ENCODE measurements at regions not wholly inside any gene's neighbourhood (a gene's known extent, or its start where the extent isn't known, plus 50 kb on each side); places are given as distances from the start of the nearest gene placed in this dataset.

DNA sequence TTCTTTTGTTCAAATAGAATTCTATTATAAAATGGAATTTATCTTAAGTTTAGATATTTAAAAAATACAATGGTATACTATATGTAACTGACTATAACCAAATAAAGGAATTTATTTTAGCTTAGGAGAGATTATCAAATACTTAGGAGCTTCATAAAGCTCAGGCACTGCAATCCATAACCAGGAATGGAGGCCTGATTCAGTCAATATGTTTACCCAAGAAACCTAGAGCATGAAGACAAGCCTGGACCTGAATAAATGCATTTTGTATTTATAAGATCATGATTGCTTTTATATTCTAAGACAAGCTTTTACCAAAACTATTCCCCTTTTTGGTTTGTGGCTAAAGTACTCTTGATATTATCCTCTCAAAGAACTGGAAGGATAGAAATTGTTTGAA is 742.6 kb downstream of the FAT4 start:
- no peak for DNase-seq

GRCh38 chr4:126058596-126058995 is 743.8 kb downstream of the FAT4 start:
- no peak for DNase-seq

DNA sequence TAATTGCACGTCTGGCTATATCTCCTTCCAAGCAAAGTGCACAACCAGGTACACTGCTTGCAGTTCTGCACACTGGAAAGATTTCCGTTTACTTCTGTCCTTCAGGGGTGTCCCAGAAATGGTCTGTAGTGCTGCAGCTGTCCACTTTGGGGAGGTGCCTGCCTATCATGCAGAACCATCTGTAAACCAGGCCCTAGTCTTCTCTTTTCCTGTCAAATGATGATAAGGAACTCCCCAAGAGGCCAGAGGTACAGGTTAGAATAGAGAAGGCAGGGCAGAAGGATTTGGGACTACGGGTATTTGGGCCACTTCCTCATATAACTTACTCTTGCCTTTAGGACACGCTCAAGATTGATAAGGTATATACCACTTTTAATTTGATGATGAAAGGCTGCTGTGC is 746.9 kb downstream of the FAT4 start:
- no peak for DNase-seq

DNA sequence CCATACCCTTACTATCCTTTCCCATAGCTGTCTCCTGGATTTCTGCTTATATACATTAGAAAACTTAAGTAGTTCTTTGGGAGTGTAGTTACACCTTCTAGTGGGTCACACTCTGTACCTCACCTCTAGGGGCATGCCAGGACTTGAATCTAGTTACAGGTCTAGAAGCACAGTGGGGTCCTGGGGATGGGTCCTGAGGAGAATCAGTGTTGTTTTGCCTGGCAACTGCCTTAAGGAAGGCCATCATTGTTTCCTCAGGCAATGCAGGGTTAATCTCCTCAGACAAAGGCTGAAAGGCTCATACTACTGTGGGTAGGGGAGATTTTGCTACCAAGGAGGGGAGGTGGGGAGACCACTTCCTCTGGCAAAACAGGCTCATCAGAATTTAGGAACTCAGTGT is 750.3 kb downstream of the FAT4 start:
- no peak for DNase-seq

- DNase-seq: peak; percentile 51
These were observed 756.9 kb downstream of the FAT4 start for GRCh38 chr4:126071346-126072333.

DNA sequence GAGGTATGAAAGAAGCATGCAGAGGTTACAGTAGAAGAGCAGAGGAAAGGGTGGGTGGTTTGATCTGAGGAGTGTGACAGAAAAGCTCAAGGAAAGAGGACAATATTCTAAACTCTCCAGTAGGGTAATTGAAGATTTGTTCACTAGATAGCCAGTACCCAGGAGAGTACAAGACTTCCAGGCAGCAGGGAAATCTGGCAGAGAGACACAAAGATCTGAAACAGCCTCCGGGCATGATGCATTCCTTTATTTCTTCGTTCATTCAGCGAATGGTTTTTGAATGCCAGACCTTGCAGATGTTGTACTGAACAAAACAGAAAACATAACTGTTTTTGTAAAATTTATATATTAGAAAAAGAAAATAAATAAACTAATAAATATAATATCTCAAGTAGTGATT is 766.6 kb downstream of the FAT4 start:
- no peak for DNase-seq

DNA sequence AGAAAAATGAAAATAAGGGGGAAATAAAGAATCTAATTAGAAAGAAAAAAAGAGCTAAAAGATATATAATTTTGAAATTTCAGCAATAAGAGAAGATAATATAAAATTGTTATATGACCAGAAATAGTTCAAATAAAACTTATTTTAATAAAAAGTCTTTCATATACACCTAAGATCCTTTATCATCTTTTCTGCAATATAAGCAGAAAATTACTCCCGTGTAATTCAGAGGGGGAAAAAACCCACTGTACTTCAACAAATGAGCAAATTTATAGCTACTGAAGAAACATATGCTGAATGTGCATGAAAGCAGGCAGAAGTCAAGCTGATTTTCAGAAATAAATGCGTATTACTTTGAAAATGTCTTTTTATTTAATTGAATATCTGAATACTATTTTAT is 771.3 kb downstream of the FAT4 start:
- no peak for DNase-seq

DNA sequence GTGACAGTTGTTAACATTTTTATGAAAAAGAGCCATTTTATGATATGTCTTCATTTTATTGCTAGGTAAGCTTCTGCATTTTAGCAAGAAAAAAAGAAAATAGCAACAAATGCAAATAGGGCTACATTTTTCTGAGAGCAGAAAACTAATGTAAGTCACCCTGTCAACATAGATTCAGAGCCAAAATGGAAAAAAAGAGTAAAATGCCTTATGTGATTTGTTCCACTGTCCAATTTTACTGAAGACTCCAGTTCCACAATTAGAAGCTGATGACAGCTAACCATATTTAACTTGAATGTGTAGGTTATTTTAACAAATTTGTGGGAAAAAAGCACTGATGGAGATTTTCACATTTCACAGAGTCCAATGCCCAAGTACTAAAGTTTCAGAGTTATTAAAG is 772.3 kb downstream of the FAT4 start:
- no peak for DNase-seq

DNA sequence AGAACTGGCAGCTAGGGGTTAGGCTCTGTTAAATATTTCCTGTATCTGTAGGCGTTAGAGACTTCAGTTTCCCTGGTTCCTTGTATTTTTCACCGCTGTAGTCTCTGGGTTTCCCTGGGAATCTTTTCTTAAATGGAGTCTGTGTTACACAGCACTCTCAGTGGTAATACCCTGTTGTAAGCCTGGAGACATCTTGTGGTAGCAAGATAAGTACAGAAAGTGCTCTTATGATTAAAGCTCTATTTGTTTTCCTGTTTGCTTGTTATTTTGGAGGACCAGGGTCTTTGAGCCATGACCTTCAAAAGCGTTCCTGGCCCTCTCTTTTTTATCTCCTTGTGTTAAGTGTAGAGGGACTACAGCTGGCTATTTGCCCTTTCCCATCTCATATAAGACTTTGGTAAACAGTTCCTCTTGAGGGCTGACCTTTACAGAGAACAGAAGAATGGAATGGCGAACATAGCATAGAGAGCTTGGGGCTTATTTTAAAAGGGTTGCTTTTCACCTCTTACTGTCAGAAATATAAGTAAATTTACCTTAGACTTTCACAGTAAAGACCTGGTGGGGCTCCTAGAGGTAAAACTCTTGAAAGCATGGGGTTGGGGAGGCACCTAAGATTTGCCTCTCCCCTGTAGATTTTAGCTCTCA is 782.5 kb downstream of the FAT4 start:
- DNase-seq: no peak

DNA sequence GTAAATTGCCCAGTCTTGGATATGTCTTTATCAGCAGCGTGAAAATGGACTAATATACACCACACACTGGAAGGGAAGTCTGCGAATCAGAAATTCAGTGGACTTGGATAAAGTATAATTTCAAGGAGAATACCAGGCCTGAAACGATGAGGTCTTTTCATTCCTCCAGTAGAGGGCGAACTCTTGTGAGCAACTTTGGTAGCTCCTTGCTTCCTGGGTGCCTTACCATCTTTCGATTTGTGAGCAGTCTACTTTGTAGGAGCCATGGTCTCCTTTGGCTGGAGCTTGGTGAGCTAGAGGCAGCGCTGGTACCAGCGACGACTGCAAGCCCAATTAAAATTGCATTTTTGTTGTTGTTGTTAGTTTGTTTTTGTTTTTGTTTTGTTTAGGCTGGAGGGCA is 791.9 kb downstream of the FAT4 start:
- no peak for DNase-seq

DNA sequence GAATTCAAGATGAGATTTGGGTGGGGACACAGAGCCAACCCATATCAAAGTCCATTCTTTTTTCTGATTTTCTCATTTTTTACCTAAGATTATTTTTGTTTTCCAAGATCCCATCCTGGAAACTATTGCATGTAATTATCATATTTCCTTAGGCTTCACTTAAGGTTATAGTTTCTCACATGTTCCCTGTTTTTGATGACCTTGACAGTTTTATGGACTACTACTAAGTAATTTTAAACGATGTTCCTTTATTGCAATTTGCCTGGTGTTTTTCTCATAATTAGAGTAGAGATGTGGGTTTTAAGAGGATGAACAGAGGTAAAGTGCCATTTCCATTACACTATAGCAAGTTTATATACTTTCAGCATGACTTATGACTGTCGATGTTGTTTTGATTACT is 795.1 kb downstream of the FAT4 start:
- no peak for DNase-seq

- DNase-seq: no peak
These were observed 798.3 kb downstream of the FAT4 start for GRCh38 chr4:126113058-126113457.

DNA sequence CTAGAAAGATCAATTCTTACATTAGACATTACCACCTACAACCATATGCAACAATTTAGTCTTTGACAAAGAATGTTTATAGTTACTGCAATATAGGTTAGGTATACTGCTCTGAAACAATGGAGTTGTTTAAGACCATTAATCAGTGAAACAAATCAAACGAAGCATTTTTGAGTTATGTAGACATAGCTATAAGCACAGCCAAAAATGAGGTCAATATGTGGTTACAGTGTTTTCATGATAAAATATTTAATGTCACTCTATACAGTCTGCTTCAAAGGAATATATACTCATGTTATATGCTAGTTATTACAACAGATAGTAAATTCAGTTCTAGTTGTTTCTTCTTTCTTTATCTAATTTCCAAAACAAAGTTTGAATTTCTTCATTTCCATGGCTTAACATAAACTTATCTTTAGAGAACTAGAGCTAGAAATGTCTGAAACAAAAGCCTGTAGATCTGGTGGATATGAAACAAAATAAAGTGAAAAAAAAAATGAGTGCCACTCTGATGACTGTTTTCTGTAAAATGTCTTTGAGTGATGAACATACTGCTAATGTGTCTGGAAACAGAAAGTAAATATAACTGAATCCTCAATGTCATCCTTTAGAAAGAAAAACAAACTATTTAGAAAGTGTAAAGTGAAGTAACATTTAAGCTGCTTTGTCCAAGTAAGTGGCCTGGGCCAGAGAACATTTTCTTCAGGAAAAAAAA is 809.0 kb downstream of the FAT4 start:
- no peak for DNase-seq

GRCh38 chr4:126124818-126125217 is 810.1 kb downstream of the FAT4 start:
- DNase-seq: no peak

GRCh38 chr4:126130215-126130614 is 815.5 kb downstream of the FAT4 start:
- no peak for DNase-seq

- no peak for DNase-seq
These were observed 822.4 kb downstream of the FAT4 start for GRCh38 chr4:126136922-126137781.

- no peak for DNase-seq
These were observed 823.0 kb downstream of the FAT4 start for GRCh38 chr4:126137782-126138170.

DNA sequence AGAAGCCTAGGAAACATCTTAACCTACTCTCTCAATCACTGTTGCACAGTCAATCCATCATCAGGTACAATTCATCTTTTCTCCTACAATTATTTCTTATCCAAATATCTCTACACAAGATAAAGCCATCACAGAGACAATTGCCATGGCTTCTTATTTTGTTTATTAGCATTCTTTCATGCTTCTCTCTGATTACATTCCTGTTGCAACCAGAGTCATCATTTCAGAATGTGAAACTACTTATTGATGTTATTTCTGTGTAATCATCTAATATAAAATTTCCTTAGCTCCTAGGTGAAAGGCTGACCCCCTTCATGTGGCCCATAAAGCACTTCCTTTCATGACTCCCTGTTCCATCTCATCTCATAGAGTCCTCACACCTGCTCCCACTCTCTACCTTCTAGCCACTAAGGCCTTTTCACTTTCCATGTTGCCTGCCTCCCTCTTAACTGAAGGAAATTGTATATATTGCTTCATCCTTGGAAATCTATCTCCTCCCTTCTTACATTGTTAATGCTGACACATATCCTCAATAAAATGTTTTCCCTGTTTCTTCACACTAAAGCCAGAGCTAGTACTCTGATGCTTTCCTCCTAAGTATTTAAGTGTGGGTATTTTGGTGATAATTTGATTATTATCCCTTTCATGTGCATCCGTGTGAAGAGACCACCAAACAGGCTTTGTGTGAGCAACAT is 829.9 kb downstream of the FAT4 start:
- no peak for DNase-seq

GRCh38 chr4:126168484-126168883 is 853.7 kb downstream of the FAT4 start:
- DNase-seq: no peak

GRCh38 chr4:126172126-126172525 is 857.4 kb downstream of the FAT4 start:
- DNase-seq: no peak

DNA sequence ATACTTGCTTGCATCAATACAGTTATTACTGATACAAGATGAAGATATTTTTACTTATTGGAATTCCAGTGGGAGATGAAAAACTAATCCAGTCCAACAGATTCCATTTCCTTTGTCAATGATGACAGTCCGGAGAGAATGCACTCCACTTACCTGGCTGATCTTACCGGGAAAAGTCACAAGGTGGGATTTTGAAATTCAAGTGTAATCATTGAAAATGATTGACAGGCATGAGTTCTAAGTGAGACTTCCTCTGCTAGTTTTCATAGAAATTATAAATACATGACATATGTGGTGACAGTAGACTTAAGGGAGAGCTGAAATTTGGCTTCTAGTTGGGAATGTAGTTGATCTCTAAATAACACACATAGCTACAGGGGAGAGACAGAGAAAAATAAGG is 859.9 kb downstream of the FAT4 start:
- DNase-seq: no peak

DNA sequence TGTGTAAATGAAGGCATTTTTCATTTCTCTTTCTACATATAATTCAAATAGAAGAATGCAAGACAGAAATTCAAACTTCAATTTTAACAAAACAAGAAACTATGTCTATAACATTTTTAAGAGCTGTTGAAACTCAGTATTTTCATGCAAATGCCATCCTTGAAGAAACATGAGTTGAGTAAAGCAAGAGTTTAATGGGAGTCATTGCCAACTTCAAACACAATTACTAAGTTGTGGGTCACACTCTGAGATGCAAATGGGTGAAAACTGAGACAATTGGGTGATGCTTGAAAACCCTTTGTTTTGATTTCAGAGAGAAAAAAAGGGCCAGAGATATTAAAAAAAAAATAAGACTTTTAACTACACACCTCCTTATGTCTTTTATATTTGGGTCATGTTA is 865.9 kb downstream of the FAT4 start:
- no peak for DNase-seq

All from NCI-H1694 treated with DMSO at 0.1 percent for 48 hours (cell line).